Calu3 (cell line): ENCODE measurements at regions not wholly inside any gene's neighbourhood (a gene's known extent, or its start where the extent isn't known, plus 50 kb on each side); places are given as distances from the start of the nearest gene placed in this dataset.
"Not testable (repeated sequence)": the region's sequence is repeated elsewhere in the genome, so short reads cannot be mapped to it uniquely, and the experiment has no call there.

Experiments
- BruUV-seq: library from RNA; stranded (reverse); fragments of 400-500 nt; replicated peaks from 2 replicates; lab custom pipeline; 2021; lab: Mats Ljungman, UMichigan
- CTCF ChIA-PET: fragments of 300-600 bp; sonication (Branson Sonifier 250); formaldehyde crosslinking; loops from one replicate; lab custom pipeline; 2022; ENCODE audit warnings: antibody characterized with exemption; lab: Charles Lee
- DNase-seq: peaks from one replicate; pipeline ENCODE4 v3.0.0; 2022
- H3K27ac Mint-ChIP-seq: one replicate; pipeline ENCODE4 v1.8.0; 2022; ENCODE audit warnings: mixed read lengths; ENCODE audit not compliant: unreplicated experiment
- H3K27me3 Mint-ChIP-seq: one replicate; pipeline ENCODE4 v1.8.0; 2022; ENCODE audit warnings: mixed read lengths; ENCODE audit not compliant: unreplicated experiment
- H3K36me3 Mint-ChIP-seq: one replicate; pipeline ENCODE4 v1.8.0; 2022; ENCODE audit warnings: mild to moderate bottlenecking, moderate library complexity, mixed read lengths; ENCODE audit not compliant: insufficient read depth, unreplicated experiment
- H3K4me1 Mint-ChIP-seq: one replicate; pipeline ENCODE4 v1.8.0; 2022; ENCODE audit warnings: mild to moderate bottlenecking, low read depth, mixed read lengths; ENCODE audit not compliant: unreplicated experiment
- H3K4me3 Mint-ChIP-seq: one replicate; pipeline ENCODE4 v1.8.0; 2022; ENCODE audit warnings: mild to moderate bottlenecking, low read depth, moderate library complexity, mixed read lengths; ENCODE audit not compliant: unreplicated experiment
- H3K9me3 Mint-ChIP-seq: one replicate; pipeline ENCODE4 v1.8.0; 2022; ENCODE audit warnings: low read depth, mixed read lengths; ENCODE audit not compliant: unreplicated experiment
- CTCF ChIP-seq: fragments of 200-600 bp; IDR thresholded peaks from one replicate; pipeline ENCODE4 v1.8.0; 2022; ENCODE audit warnings: antibody characterized with exemption; ENCODE audit not compliant: unreplicated experiment
- intact Hi-C: fragments of 100-400 bp; cut with micrococcal nuclease; formaldehyde crosslinking; loops from one replicate; pipeline ENCODE4 v1.10.0; 2022; ENCODE audit not compliant: unreplicated experiment

- Mint-ChIP-seq H3K27me3 (no peaks in the 10 kb centered on the region), H3K4me1 (peaks cover 10% of the 10 kb centered on the region), H3K9me3 (no peaks in the 10 kb centered on the region), H3K4me3 (no peak overlapping the region), H3K36me3 (no peaks in the 10 kb centered on the region), H3K27ac (no peak overlapping the region)
- BruUV-seq: no TSS peak
- CTCF ChIA-PET: interaction anchor here (0.9 to 1.2 kb wide), 3 partner anchors 12 to 18 kb away, joined by 4 to 11 read pairs (median 4); no protein-coding TSS in a partner anchor
- intact Hi-C loops: no loop called here
- TF ChIP-seq CTCF: no peak
- DNase-seq: no peak
These were observed 72.9 kb upstream of the SKAP2 start for GRCh38 chr7:26937306-26937705.

- H3K36me3 Mint-ChIP-seq, H3K27ac Mint-ChIP-seq: not testable (repeated sequence)
These were observed 68.2 kb upstream of the SKAP2 start for GRCh38 chr7:26932616-26933015.

GRCh38 chr7:26930845-26931244 is 66.5 kb upstream of the SKAP2 start:
- no peaks in the 10 kb centered on the region for H3K27me3 Mint-ChIP-seq
- intact Hi-C loops: no loop called here
- no peak overlapping the region for H3K27ac Mint-ChIP-seq

More at GRCh38 chr7:26932616-26933015, 68.2 kb upstream of the SKAP2 start:
- BruUV-seq, DNase-seq, intact Hi-C loops, H3K9me3 Mint-ChIP-seq, CTCF ChIA-PET, H3K4me3 Mint-ChIP-seq, H3K27me3 Mint-ChIP-seq, H3K4me1 Mint-ChIP-seq: not testable (repeated sequence)

GRCh38 chr7:26930201-26930600 is 65.8 kb upstream of the SKAP2 start:
- no peak for TF ChIP-seq CTCF
- BruUV-seq: no TSS peak
- H3K36me3 Mint-ChIP-seq: no peaks in the 10 kb centered on the region
- intact Hi-C loops: no loop called here
- no peak for DNase-seq
- H3K27me3 Mint-ChIP-seq: no peaks in the 10 kb centered on the region
- H3K4me1 Mint-ChIP-seq: no peaks in the 10 kb centered on the region
- H3K9me3 Mint-ChIP-seq: no peaks in the 10 kb centered on the region
- H3K4me3 Mint-ChIP-seq: no peak overlapping the region
- H3K27ac Mint-ChIP-seq: no peak overlapping the region
- CTCF ChIA-PET: no interaction called here

More at GRCh38 chr7:26930845-26931244, 66.5 kb upstream of the SKAP2 start:
- no peak for DNase-seq
- TF ChIP-seq CTCF: no peak
- Mint-ChIP-seq H3K9me3 (no peaks in the 10 kb centered on the region), H3K4me1 (no peaks in the 10 kb centered on the region), H3K36me3 (no peaks in the 10 kb centered on the region), H3K4me3 (no peak overlapping the region)
- CTCF ChIA-PET: no interaction called here
- BruUV-seq: no TSS peak

GRCh38 chr7:26928703-26929347 is 64.4 kb upstream of the SKAP2 start:
- intact Hi-C loops: no loop called here
- no peak for TF ChIP-seq CTCF
- H3K27me3 Mint-ChIP-seq: no peaks in the 10 kb centered on the region
- CTCF ChIA-PET: interaction anchor here (1.4 kb wide), 1 partner anchor 144 kb away, joined by 3 read pairs; no protein-coding TSS in a partner anchor
- DNase-seq: no peak
- no peaks in the 10 kb centered on the region for H3K4me1 Mint-ChIP-seq
- no peak overlapping the region for H3K27ac Mint-ChIP-seq
- no peak overlapping the region for H3K4me3 Mint-ChIP-seq
- H3K36me3 Mint-ChIP-seq: no peaks in the 10 kb centered on the region
- no TSS peak for BruUV-seq
- H3K9me3 Mint-ChIP-seq: no peaks in the 10 kb centered on the region
